OCI-LY7 (cell line): ENCODE measurements at regions not wholly inside any gene's neighbourhood (a gene's known extent, or its start where the extent isn't known, plus 50 kb on each side); places are given as distances from the start of the nearest gene placed in this dataset.

Source experiments
- BruUV-seq: library from RNA; stranded (reverse); fragments of 400-500 nt; replicated peaks from 2 replicates; lab custom pipeline; 2021; lab: Mats Ljungman, UMichigan
- CTCF ChIA-PET: fragments of 300-600 bp; sonication (Branson Sonifier 250); formaldehyde crosslinking; loops from one replicate; lab custom pipeline; 2022; ENCODE audit warnings: antibody characterized with exemption; ENCODE audit not compliant: unreplicated experiment; lab: Charles Lee
- POLR2A ChIA-PET: fragments of 300-600 bp; sonication (Branson Sonifier 250); formaldehyde crosslinking; loops from one replicate; lab custom pipeline; 2022; ENCODE audit warnings: antibody characterized with exemption; lab: Charles Lee
- DNase-seq: peaks from one replicate; pipeline ENCODE4 v3.0.0-alpha.2; 2015; ENCODE audit warnings: low spot score
- H2AFZ ChIP-seq: fragments of 200-600 bp; sonication (generic), shearing (Covaris generic); 2 replicates; pipeline ENCODE4 v1.6.1; 2014; ENCODE audit warnings: mild to moderate bottlenecking, antibody characterized with exemption, low read length, moderate library complexity
- H3K27ac ChIP-seq: fragments of 200-600 bp; sonication (generic); 2 replicates; pipeline ENCODE4 v1.5.1; 2014; ENCODE audit warnings: mixed run types, low read depth, mild to moderate bottlenecking, moderate library complexity, low read length, inconsistent platforms; ENCODE audit not compliant: poor library complexity, severe bottlenecking
- H3K36me3 ChIP-seq: fragments of 200-600 bp; sonication (generic); 2 replicates; pipeline ENCODE4 v1.6.1; 2014; ENCODE audit warnings: mild to moderate bottlenecking, antibody characterized with exemption, low read length, moderate library complexity, mixed read lengths; ENCODE audit not compliant: insufficient read depth
- H3K4me1 ChIP-seq: fragments of 200-600 bp; sonication (generic); 2 replicates; pipeline ENCODE4 v1.5.1; 2014; ENCODE audit warnings: mild to moderate bottlenecking, low read length; ENCODE audit not compliant: insufficient read depth, poor library complexity, severe bottlenecking
- H3K4me2 ChIP-seq: fragments of 200-600 bp; sonication (generic); 2 replicates; pipeline ENCODE4 v1.6.1; 2014; ENCODE audit warnings: mild to moderate bottlenecking, low read length
- H3K4me3 ChIP-seq: fragments of 200-600 bp; sonication (generic); 2 replicates; pipeline ENCODE4 v1.5.1; 2014; ENCODE audit warnings: mild to moderate bottlenecking, low read depth, low read length; ENCODE audit not compliant: poor library complexity, severe bottlenecking
- H3K79me2 ChIP-seq: fragments of 200-600 bp; sonication (generic); 2 replicates; pipeline ENCODE4 v1.6.1; 2016; ENCODE audit warnings: low read depth, mild to moderate bottlenecking, low read length, moderate library complexity, mixed read lengths; ENCODE audit not compliant: insufficient read depth
- H3K9me2 ChIP-seq: fragments of 200-600 bp; sonication (generic); 2 replicates; pipeline ENCODE4 v1.6.1; 2016; ENCODE audit warnings: mild to moderate bottlenecking, low read length, mixed read lengths; ENCODE audit not compliant: insufficient read depth
- H3K9me3 ChIP-seq: fragments of 200-600 bp; sonication (generic); 2 replicates; pipeline ENCODE4 v1.6.1; 2014; ENCODE audit warnings: mild to moderate bottlenecking, mixed run types, low read length, mixed read lengths
- H4K20me1 ChIP-seq: fragments of 200-600 bp; sonication (generic); 2 replicates; pipeline ENCODE4 v1.6.1; 2014; ENCODE audit warnings: mild to moderate bottlenecking, antibody characterized with exemption, low read length, moderate library complexity, mixed read lengths; ENCODE audit not compliant: insufficient read depth
- CTCF ChIP-seq: fragments of 200-600 bp; sonication (generic); conservative IDR thresholded peaks from 2 replicates; pipeline ENCODE4 v1.5.1; 2014; ENCODE audit warnings: mild to moderate bottlenecking, antibody characterized with exemption, low read length, moderate library complexity, mixed read lengths
- EZH2phosphoT487 ChIP-seq: fragments of 200-600 bp; sonication (generic); IDR thresholded peaks from 2 replicates; pipeline ENCODE4 v1.6.1; 2018; ENCODE audit warnings: low read depth, borderline replicate concordance, mild to moderate bottlenecking, mixed run types, antibody characterized with exemption, low read length, moderate library complexity, mixed read lengths
- intact Hi-C: fragments of 100-400 bp; cut with micrococcal nuclease; formaldehyde crosslinking; loops from one replicate; pipeline ENCODE4 v1.10.0; 2022; ENCODE audit not compliant: unreplicated experiment

GRCh38 chr3:57009802-57010201 lies 50.7 kb upstream of the SPATA12 start:
- H3K36me3 ChIP-seq: peaks cover 13% of the 10 kb centered on the region
- no peak overlapping the region for H3K4me2 ChIP-seq
- intact Hi-C loops: loop anchor here (10.0 kb wide), 1 partner anchor 215 kb away; the partner anchor contains the start of gene APPL1
- ChIA-PET CTCF (no interaction called here), POLR2A (no interaction called here)
- H3K9me2 ChIP-seq: no peaks in the 10 kb centered on the region
- no peak overlapping the region for H3K4me3 ChIP-seq
- no peak for DNase-seq
- no TSS peak for BruUV-seq
- H3K79me2 ChIP-seq: no peaks in the 10 kb centered on the region
- no peak overlapping the region for H3K27ac ChIP-seq
- TF ChIP-seq CTCF: no peak
- no peak for TF ChIP-seq EZH2phosphoT487
- H3K4me1 ChIP-seq: peaks cover 42% of the 10 kb centered on the region
- peaks cover 6% of the 10 kb centered on the region; the same call in 1 of the 2 replicates for H3K9me3 ChIP-seq
- no peaks in the 10 kb centered on the region for H4K20me1 ChIP-seq
- no peak overlapping the region for H2AFZ ChIP-seq

- ChIA-PET CTCF (no interaction called here), POLR2A (interaction anchor here (0.7 kb wide), 1 partner anchor 55 kb away, joined by 3 read pairs; no protein-coding TSS in a partner anchor)
- Histone ChIP-seq H3K36me3 (peaks cover 13% of the 10 kb centered on the region), H2AFZ (no peak overlapping the region), H3K79me2 (no peaks in the 10 kb centered on the region), H3K4me1 (peaks cover 38% of the 10 kb centered on the region), H3K9me3 (peaks cover 6% of the 10 kb centered on the region; the same call in 1 of the 2 replicates), H3K4me2 (no peak overlapping the region), H3K9me2 (no peaks in the 10 kb centered on the region), H3K27ac (no peak overlapping the region), H4K20me1 (no peaks in the 10 kb centered on the region), H3K4me3 (no peak overlapping the region)
- intact Hi-C loops: no loop called here
- TF ChIP-seq CTCF: no peak
- TF ChIP-seq EZH2phosphoT487: no peak
- BruUV-seq: no TSS peak
- no peak for DNase-seq
Observed at GRCh38 chr3:57009367-57009766, 51.1 kb upstream of the SPATA12 start.
